GM10248 (cell line): ENCODE measurements at regions not wholly inside any gene's neighbourhood (a gene's known extent, or its start where the extent isn't known, plus 50 kb on each side); places are given as distances from the start of the nearest gene placed in this dataset.

Source experiments
- CTCF ChIA-PET: fragments of 300-600 bp; sonication (Branson Sonifier 250); formaldehyde crosslinking; extraction: SDS; loops from one replicate; lab custom pipeline; 2021; ENCODE audit warnings: antibody characterized with exemption; lab: Yijun Ruan, JAX
- POLR2A ChIA-PET: fragments of 350-650 bp; sonication (Branson Sonifier 250); formaldehyde crosslinking; extraction: SDS; loops from one replicate; lab custom pipeline; 2020; ENCODE audit warnings: antibody characterized with exemption; lab: Yijun Ruan, JAX
- DNase-seq: peaks from one replicate; pipeline ENCODE4 v3.0.0; 2012; ENCODE audit errors: extremely low spot score
- CTCF ChIP-seq: IDR thresholded peaks from 2 replicates; pipeline ENCODE4 v1.5.1; 2012; ENCODE audit warnings: mild to moderate bottlenecking, low read depth; ENCODE audit errors: extremely low read depth, missing control alignments, control extremely low read depth

DNA sequence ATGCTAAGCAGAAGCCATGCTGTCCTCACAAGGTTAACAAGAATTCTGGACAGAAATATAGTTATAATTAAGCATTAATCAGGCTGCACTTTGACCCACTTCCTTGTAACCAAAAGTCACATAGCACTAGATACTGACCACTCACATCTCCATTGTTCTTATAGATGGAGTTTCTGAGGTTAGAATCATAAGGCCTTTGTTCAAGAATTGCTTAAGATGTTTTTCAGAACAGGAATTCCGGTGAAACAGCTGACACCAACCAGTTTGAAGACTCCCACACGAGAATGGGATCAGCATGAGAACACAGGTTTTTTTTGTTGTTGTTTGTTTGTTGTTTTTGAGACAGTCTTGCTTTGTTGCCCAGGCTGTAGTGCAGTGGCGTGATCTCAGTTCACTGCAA is 488.3 kb upstream of the NRP1 start:
- ChIA-PET POLR2A (no interaction called here), CTCF (no interaction called here)
- no peak for TF ChIP-seq CTCF
- DNase-seq, result no peak

DNA sequence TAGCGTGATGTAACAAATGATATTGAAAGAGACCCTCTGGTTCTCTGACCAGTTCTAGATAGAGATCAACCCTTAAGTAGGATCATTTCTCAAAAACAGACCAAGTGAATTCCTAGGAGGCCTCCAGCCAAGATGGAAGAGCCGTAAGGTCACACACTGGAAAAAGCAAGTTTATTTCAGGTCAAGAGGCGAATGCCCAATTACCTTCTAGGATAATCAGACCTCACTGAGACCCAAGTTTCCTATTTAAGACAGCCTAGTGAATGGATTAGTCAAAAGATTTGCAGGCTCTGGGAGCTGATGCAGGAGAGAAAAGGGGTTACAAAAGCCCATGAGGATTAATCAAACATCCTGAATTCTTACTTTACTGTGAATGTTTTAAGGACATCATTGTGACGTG is 486.1 kb upstream of the NRP1 start:
- TF ChIP-seq CTCF, result no peak

GRCh38 chr10:33819206-33819605 is 484.7 kb upstream of the NRP1 start:
- no peak for TF ChIP-seq CTCF
- POLR2A ChIA-PET, result no interaction called here
- CTCF ChIA-PET, result no interaction called here
- DNase-seq, result no peak

More for the DNA sequence above, 486.1 kb upstream of the NRP1 start:
- no peak for DNase-seq
- POLR2A ChIA-PET, result no interaction called here
- CTCF ChIA-PET, result no interaction called here

DNA sequence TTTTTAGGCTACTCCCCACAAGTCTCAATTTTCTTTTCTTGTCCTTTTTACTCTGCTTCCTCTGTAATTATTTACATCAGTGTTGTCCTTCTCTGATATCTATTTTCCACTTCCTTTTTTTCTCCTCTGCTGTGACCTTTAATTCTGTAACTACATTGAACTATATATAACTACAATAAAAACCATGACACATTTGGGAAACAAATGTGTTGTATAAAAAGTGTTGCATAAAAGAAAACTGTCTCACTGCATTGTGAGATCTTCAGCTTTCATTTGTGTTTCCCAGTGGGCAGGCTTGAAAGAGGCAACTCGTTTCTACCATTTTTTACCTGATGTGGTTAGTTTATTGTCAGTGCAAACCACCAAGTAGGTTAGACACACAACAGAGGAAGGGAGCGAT is 483.9 kb upstream of the NRP1 start:
- POLR2A ChIA-PET, result no interaction called here
- CTCF ChIA-PET, result no interaction called here
- no peak for TF ChIP-seq CTCF
- no peak for DNase-seq

GRCh38 chr10:33817605-33818004 is 483.1 kb upstream of the NRP1 start:
- no peak for TF ChIP-seq CTCF
- no peak for DNase-seq
- POLR2A ChIA-PET, result no interaction called here
- CTCF ChIA-PET, result no interaction called here

DNA sequence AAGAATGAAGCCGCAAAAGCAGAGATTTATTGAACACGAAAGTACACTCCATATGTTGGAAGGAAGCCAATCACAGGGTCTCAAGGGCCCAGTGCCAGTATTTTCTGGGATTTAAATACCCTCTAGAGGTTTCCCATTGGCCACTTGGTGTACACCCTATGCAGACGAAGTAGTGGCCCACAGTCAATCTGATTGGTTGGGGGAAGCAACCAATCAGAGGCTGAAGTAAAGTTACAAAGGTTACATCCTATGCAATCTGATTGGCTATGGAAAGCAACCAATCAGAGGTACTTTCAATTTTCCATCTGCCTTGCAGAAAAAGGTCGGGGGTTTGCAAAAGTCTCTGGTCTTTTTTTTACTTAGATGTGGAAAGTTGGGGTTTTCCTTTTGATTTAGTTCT is 481.3 kb upstream of the NRP1 start:
- ChIA-PET CTCF (no interaction called here), POLR2A (no interaction called here)
- TF ChIP-seq CTCF, result no peak
- DNase-seq, result no peak

- POLR2A ChIA-PET, result no interaction called here
- no peak for DNase-seq
- no peak for TF ChIP-seq CTCF
- CTCF ChIA-PET, result no interaction called here
These were observed 479.4 kb upstream of the NRP1 start for GRCh38 chr10:33813871-33814270.
